NCI-H146 (cell line): ENCODE measurements at regions not wholly inside any gene's neighbourhood (a gene's known extent, or its start where the extent isn't known, plus 50 kb on each side); places are given as distances from the start of the nearest gene placed in this dataset.
A peak's percentile ranks its signal among the peaks of the same experiment; 100 is the strongest.
"Not testable (repeated sequence)": the region's sequence is repeated elsewhere in the genome, so short reads cannot be mapped to it uniquely, and the experiment has no call there.

ENCODE experiments used
- DNase-seq: peaks from one replicate; lab custom pipeline; 2025; lab: John Stamatoyannopoulos, UW

DNA sequence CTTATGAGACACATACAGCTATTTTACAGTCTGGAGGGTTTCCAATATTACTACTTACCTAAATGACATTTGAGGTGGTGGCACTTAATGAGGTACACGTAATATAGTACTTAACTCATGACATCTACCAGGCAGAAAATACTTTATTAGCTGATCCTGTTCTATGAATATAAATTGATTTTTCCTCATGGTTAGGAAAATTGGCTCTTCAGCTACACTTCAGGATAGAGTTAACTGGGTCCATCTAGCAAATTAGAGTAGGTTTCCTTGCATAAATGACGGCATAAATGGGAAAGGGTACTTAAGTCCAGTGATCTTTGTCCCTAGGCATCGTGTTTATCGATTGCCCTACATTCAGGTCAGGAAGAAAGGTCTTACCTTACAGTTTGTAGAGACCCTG is 988.8 kb upstream of the TMPRSS15 start:
- DNase-seq = no peak

DNA sequence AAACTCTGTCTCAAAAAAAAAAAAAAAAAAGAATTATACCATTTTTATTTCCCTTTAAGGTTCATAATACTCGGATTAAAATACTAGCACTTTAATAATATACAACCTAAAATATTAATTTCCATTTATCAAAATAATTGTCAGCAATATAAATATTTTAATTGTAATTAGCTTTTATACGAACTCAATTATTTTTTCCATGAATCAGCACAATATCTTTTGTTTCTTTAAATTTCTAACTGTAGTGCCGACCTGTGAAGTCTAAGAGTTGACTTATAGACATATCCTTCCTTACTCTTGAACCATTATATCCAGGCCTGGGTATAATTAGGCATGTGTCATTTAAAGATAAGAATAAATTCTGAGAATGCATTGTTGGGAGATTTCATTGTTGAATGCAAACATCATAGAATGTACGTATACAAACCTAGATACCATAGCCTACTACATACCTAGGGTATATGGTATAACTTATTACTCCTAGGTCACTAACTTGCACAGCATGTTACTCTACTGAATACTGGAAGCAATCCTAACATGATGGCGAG is 996.7 kb upstream of the TMPRSS15 start:
- no peak for DNase-seq

DNA sequence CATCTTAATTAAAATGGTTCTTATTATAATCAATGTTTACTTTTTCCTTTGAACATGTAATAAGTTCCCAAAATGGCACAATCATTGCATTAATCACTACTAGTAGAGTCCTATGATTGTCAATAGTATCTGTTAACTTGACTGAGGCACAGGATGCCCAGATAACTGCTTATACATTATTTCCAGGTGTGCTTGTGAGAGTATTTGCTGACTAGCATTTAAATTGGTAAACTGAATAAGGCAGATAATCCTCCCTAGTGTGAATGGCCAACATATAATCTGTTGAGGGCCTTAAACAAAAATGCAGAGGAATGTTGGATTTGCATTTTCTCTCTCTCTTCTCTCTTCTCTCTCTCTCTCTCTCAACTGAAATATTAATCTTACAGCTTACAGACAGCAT is 999.3 kb upstream of the TMPRSS15 start:
- no peak for DNase-seq

DNA sequence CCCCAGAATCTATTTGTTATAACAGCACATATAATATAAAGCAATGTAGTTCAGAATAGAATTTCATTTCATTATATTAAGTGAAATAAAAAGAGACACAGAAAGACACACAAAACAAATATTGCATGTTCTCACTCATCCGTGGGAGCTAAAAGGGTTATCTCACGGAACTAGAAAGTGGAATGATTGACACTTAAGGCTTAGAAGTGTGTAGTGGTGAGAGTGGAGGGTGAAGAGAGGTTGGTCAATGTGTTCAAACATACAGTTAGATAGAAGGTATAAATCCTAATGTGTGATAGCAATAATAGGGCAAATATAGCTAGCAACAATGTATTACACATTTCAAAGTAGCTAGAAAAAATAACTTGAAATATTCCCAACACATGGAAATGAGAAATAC is 1001.7 kb upstream of the TMPRSS15 start:
- no peak for DNase-seq

DNA sequence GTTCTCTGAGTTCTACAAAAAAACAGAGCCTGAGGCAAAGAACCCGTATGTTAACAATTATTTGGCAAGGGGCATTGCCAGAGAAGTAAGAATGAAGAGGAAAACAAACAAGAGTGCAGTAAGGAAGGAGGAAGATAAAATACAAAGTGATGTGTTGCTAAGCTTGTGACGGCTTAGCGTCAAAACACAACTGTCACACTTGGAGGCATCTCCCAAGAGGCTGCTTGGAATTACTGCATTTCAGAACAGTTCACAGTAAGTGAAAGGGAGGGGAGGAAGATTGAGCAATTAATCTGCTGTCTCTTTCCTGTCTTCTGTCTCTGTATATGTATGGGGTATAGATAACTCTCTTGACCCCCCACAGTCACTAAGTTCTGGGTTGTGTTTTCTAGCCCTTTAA is 1017.0 kb upstream of the TMPRSS15 start:
- no peak for DNase-seq

DNA sequence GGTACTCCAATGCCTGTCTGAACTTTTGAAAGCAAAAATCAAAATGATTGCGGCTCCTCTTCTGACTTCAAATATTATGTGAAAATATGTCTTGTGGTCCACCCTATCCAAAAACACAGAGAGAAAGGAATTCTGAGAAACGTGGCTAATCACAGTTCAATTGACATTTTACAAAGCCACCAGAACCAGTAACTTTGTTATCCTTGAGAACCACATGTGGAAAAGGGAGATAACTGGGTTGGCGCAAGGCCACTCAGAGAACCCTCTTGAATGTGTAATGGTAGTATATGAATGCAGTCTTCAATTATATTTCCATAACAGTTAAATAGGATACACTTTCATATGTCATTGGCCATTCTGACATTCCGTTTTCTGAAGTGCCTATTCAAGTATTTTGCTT is 1030.0 kb upstream of the TMPRSS15 start:
- DNase-seq = no peak

DNA sequence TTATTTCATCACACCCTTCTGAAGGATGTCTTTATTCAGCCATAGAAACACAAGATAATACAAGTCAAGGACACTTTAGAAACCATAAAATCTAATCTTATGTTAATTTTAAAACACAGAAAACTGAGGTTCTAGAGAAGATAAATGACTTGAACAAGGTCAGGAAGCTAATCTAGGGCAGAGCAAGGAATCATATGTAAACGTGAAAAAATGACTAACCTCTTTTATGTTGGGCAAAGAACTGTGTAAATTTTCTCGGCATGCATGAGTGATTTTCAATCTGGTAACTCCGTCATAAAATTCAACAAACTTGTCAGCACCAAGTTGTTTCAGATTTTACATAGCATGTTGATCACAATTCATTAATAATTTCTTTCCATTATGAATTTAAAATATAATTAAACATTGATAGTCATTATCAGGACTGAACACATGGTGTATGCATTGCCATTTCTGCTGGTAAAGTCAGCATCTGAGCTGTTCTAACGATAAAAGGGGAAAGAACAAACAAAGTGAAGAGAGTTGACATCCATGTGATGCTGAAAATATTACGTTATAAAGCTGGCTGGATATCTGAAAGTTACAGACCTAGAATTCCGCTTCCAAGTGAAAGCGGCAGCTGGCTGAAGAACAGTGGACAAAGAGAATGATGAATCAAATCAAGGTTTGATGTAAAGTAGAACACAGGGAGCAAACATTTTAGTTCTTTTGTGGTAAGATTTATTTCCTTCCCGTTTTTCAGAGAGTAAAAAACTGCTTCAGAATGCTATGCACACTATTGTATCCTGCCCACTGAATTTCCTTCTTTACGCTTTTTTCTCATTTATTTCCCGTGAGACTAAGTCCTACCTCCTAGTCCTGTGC is 1037.4 kb upstream of the TMPRSS15 start:
- no peak for DNase-seq

DNA sequence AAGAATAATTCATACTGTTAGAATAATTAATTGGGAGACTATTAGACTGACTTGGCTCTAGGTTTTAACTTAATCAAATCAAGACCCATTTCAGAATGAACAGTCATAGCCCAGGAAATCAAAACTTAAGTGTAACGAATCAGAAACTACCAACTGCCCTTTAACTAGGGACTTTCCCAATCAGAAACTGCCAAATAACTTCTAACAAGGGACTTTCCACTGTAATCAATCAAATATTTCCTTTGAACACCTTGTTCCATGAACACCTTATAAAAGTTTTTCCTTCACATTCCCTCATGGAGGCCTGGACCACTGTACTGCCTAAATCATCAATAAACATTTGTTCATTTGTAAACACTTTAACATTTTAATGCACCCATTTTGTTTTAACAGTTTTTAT is 1054.7 kb upstream of the TMPRSS15 start:
- DNase-seq = no peak

DNA sequence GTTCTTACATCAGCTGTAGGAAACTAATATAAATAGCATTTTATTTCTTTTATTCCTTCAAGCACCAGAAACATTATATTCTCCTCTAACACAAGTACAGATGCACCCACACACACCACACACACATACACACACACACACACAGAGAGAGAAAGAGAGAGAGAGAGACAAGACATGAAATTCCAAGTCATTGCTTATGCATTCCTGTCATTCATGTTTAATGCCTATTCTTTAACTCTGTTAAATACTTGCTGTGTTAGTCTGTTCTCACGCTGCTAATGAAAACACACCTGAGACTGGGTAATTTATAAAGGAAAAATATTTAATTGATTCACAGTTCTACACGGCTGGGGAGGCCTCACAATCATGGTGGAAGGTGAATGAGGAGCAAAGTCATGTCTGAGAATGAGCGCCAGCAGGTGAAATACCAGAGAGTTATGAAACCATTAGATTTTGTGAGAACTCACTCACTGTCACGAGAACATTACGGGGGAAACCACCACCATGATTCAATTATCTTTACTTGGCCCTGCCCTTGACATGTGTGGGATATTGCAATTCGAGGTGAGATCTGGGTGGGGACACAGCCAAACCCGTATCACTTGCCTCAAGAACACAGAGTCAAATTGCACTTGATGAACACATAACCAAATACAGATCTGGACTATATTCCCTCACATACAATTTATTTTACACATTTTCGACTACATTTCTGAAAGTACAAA is 1058.1 kb upstream of the TMPRSS15 start:
- DNase-seq = no peak

DNA sequence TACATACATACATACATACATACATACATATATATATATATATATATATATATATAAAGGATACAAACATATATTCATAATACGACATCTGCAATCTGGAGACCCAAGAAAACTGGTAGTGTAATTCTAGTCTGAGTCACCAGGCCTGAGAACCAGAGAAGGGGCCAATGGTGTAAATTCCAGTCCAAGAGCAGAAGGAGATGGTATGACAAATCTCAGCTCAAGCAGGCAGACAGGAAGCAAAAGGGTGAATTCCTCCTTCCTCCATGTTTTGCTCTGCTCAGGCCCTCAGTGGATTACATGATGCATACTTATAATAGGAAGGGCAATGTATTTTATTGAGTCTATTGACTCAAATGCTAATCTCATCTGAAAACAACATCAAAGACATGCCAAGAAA is 1060.4 kb upstream of the TMPRSS15 start:
- DNase-seq = no peak

DNA sequence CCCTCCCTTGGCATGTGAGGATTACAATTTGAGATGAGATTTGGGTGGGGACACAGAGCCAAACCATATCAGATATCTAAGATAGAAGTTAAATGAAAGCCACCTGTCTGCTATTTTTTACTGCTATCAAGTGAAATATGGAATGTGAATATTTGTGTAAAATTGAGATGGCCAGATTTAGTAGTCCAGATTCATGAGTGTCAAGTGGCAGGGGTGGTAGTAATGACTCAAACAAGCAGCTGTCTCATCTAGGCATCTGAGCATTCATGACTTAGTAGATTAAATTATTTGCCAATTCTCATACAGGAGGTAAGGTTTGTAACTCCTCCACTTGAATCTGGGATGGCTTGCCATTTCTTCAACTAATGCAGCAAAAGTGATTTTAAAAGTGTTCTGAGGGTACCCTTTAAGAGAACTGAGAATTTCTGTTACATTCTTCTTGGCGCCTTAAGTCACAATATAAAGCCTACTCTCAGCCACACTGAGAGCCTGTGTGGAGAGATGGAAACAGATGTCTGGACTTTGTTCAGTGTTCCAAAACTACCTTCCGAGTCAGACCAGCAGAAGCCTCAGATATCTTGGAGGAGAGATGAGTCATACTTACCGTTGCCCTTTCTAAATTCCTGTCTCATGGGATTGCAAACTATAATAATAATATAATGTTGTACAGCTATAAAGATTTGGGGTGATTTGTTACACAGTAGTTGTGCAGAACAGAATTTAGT is 1065.6 kb upstream of the TMPRSS15 start:
- no peak for DNase-seq

DNA sequence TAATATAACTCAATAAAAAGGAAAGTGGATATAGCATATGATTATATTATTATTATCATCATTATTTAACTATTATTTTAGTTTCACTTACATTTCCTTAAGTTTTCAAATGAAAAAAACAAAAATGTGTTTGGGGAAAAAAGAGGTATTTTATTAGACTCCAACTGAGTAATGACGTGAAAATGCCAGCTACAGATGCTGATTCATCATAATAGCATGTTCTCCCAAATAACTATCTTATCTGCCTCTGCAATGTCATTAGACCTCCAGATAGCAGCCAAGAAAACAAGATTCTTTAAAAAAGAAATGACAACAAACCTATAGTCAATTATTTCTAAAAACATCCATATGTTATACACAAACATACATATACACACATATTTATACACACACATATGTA is 1071.9 kb upstream of the TMPRSS15 start:
- DNase-seq = no peak

DNA sequence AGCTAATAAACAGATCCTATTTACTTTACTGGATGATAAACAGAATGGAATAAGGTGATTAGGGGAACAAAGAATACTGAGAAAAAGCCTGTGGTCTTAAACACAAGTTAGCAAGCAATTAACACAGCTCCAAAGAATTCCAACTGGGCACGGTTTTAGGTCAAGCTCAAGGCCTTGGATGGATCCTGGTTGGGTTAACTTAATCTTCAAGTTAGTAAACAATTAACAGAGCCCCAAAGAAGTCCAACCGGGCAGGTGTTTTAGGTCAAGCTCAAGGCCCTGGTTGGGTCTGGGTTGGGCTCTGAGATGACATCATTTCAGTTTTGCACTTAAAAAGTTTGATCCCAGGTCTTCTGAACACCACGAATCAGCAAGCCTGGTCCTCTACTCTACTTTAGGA is 1086.3 kb upstream of the TMPRSS15 start:
- DNase-seq = no peak

DNA sequence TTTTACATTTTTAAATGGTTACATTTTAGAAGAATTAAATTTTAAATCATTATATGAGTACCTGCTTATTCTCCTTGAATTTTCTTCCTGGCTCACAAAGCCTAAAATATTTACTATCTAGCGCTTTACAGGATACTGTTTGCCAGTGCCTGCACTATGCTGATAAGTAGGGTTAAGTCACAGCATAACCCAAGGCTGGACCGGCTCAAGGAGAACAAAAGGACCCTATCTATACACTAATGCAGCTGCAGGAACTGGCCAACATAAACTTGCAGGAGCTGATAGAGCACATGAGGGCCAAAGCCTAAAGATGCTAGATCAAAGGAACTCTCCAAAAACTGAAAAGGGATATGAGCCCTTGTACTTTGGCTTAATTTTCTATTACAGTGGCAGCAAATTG is 1086.9 kb upstream of the TMPRSS15 start:
- no peak for DNase-seq

DNA sequence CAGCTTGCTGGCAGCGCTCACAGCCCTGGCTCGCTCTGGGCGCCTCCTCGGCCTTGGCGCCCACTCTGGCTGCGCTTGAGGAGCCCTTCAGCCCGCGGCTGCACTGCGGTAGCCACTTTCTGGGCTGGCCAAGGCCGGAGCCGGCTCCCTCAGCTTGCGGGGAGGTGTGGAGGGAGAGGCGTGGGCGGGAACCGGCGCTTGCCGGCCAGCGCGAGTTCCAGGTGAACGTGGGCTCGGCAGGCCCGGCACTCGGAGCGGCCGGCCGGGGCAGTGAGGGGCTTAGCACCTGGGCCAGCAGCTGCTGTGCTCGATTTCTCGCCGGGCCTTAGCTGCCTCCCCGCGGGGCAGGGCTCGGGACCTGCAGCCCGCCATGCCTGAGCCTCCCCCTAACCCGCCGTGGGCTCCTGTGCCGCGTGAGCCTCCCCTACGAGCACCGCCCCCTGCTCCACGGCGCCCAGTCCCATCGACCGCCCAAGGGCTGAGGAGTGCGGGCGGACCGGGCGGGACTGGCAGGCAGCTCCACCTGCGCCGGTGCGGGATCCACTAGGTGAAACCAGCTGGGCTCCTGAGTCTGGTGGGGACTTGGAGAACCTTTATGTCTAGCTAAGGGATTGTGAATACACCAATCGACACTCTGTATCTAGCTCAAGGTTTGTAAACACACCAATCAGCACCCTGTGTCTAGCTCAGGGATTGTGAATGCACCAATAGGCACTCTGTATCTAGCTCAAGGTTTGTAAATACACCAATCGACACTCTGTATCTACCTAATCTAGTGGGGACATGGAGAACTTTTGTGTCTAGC is 1090.1 kb upstream of the TMPRSS15 start:
- not testable (repeated sequence) for DNase-seq

DNA sequence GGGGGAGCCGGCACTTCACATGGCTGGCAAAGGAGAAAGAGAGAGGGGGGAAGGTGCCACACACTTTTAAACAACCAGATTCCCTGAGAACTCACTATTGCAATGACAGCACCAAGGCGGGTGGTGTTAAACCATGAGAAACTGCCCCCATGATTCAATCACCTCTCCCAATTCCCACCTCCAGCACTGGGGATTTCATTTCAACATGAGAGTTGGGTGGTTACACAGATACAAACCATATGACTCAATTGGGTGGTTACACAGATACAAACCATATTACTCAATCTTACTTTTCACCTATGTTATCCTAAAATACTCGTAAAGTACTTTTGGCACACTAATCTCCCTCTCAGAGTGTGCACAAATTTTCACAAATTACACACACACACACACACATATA is 1097.5 kb upstream of the TMPRSS15 start:
- no peak for DNase-seq

DNA sequence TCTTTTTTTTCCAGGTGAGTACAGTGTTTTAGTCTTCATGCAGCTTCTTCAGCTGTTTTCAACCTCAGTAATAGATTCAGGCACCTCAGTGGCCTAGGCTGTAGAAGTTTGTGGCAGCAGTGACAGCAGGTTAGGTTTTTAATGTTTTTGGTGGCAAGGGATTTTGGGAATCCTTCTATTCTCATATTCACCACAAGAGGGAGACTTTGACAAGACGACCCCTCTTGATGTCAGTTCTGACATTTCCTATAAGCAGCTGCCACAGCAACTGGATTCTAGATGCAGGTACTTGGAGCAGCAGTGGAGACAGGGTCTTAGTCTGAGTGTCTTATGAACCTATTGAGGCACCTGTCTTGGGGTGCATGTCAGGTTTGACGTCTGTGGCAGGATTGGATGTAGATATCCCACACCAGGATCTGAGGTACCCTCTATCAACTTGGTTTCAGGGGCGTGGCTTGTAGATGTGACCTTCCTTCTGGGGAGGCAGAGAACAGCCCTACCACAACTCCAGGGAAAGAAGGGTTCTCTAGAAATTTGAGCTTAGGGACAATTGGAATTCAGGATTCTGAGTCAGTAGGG is 1104.2 kb upstream of the TMPRSS15 start:
- DNase-seq = peak; percentile 0

DNA sequence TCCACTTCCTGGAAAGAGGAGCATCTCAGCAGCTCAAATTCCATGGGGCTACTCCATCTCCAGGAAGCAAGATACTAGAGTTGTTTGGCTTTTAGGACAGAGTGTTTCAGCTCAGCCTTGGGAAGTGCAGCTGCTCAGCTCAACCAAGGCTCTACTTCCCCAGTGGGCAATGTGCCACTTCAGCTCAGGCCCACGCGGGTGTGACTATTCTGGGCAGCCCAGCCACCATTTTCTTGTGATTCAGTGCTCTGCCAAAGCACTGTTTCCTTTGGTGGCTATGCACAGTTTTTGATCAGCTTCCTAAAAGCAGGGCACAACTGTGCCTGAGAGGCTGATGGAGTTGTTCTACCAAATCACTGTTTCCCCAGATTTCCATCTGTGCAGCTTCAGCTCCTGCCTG is 1104.9 kb upstream of the TMPRSS15 start:
- DNase-seq = no peak

DNA sequence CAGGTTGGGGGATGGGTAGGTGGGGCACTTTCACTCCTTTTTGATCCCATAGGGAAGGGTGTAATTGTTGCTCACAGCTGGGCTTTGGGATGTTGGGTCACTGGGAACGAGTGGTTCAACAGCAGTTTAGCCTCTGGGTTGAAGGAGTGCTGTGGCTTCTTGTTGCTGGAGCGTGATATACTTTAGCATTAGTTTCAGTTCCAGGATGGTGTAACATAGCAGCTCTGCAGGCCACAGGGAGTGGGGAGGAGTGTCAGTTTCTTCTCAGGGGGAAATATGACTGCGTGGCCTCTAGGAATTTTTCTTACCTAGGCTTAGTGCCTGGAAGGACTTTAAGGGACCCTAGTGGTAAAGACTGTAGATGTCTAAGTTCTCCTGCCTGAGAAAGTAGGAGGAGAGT is 1105.3 kb upstream of the TMPRSS15 start:
- DNase-seq = no peak

DNA sequence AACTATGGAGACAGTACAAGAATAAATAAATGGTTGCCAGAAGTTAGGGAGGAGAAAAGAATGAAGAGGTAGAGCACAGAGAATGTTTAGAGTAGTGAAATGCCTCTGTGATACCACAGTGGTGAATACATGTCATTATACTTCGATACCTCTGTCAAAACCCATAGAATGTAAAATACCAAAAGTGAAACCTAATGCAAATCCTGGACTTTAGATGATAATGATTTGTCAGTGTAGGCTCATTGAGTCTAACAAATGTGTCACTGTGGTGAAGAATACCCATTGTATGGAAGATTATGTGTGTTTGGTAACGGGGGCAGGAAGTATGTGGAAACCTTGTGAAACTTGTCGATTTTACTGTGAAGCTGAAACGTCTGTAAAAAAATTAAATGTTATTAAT is 1106.5 kb upstream of the TMPRSS15 start:
- no peak for DNase-seq

DNA sequence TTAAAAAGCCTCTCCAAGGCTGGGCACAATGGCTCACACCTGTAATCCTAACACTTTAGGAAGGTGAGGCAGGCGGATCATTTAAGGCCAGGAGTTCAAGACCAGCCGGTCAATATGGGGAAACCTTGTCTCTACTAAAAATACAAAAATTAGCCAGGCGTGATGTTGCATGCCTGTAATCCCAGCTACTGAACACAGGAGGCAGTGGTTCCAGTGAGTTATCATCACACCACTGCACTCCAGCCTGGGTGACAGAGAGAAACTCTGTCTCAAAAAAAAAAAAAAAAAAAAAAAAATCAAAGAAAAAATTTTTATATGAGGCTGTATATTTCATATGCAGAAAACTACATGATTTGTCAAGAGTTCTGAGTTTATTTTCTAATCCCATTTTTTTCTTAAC is 1107.1 kb upstream of the TMPRSS15 start:
- no peak for DNase-seq
